DND-41 (cell line): ENCODE measurements at regions not wholly inside any gene's neighbourhood (a gene's known extent, or its start where the extent isn't known, plus 50 kb on each side); places are given as distances from the start of the nearest gene placed in this dataset.

Experiments used
- CTCF ChIP-seq: IDR thresholded peaks from 2 replicates; pipeline ENCODE4 v1.5.1; 2012; ENCODE audit warnings: borderline replicate concordance, low read length, moderate library complexity, mild to moderate bottlenecking; ENCODE audit not compliant: poor library complexity, severe bottlenecking; ENCODE audit errors: extremely low read depth
- EZH2 ChIP-seq: IDR thresholded peaks from 3 replicates; pipeline ENCODE4 v1.6.1; 2012; ENCODE audit warnings: borderline replicate concordance, low read depth, mild to moderate bottlenecking, moderate library complexity, low read length, inconsistent platforms; ENCODE audit not compliant: severe bottlenecking

GRCh38 chr2:126299469-126299976 lies 356.4 kb upstream of the GYPC start:
- no peak for TF ChIP-seq CTCF
- no peak for TF ChIP-seq EZH2
